BJ (cell line): ENCODE measurements at regions not wholly inside any gene's neighbourhood (a gene's known extent, or its start where the extent isn't known, plus 50 kb on each side); places are given as distances from the start of the nearest gene placed in this dataset.

ENCODE experiments used
- CTCF ChIA-PET: fragments of 350-600 bp; formaldehyde crosslinking; extraction: SDS; loops from one replicate; lab custom pipeline; 2021; ENCODE audit warnings: antibody characterized with exemption, inconsistent platforms; lab: Yijun Ruan, JAX
- POLR2A ChIA-PET: fragments of 300-600 bp; sonication (Branson Sonifier 250); formaldehyde crosslinking; extraction: SDS; loops from one replicate; lab custom pipeline; 2021; ENCODE audit warnings: antibody characterized with exemption; lab: Charles Lee
- DNase-seq: peaks from one replicate; pipeline ENCODE4 v3.0.0-alpha.2; 2011; ENCODE audit warnings: low read depth
- H3K27me3 ChIP-seq: 2 replicates; pipeline ENCODE4 v1.6.0; 2011; ENCODE audit warnings: low read length; ENCODE audit not compliant: control insufficient read depth, insufficient read depth
- H3K36me3 ChIP-seq: 2 replicates; pipeline ENCODE4 v1.5.1; 2011; ENCODE audit warnings: low read length; ENCODE audit not compliant: control insufficient read depth, insufficient read depth
- H3K4me3 ChIP-seq: 2 replicates; pipeline ENCODE4 v1.5.1; 2011; ENCODE audit warnings: low read depth, mild to moderate bottlenecking, control low read depth, low read length
- CTCF ChIP-seq: IDR thresholded peaks from 2 replicates; pipeline ENCODE4 v1.5.1; 2011; ENCODE audit warnings: low read depth, mild to moderate bottlenecking, control low read depth, inconsistent platforms, low read length, moderate library complexity; ENCODE audit not compliant: insufficient read depth

- H3K27me3 ChIP-seq, result no peaks in the 10 kb centered on the region
- no peak for TF ChIP-seq CTCF
- ChIA-PET POLR2A (no interaction called here), CTCF (interaction anchor here (1.1 kb wide), 1 partner anchor 8 kb away, joined by 3 read pairs; no protein-coding TSS in a partner anchor)
- no peak overlapping the region for H3K4me3 ChIP-seq
- no peaks in the 10 kb centered on the region for H3K36me3 ChIP-seq
- no peak for DNase-seq
Observed at GRCh38 chr6:15058200-15059061, 187.4 kb upstream of the JARID2 start.

DNA sequence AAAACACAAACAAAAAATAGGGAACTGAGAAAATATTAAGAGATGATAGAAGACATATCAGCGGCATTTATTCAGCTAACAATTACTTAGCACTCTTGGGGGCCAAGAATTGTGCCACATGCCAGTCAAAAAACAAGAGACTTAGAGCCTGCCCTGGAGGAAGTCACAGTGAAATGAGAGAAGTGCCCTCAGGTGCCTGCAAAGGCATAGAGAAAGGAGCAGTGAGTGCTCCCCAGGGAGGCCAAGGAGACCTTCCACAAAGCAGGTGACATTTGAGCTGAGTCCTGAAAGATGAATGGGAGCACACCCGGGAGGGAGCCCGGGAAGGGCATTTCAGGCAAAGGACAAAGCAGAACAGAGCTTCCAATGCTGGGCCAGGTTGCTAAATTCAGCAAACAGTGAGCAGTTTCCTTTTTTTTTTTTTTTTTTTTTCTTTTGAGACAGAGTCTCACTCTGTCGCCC is 184.7 kb upstream of the JARID2 start:
- ChIA-PET POLR2A (no interaction called here), CTCF (no interaction called here)
- no peak for DNase-seq
- no peaks in the 10 kb centered on the region for H3K27me3 ChIP-seq
- TF ChIP-seq CTCF, result no peak
- H3K36me3 ChIP-seq, result no peaks in the 10 kb centered on the region
- H3K4me3 ChIP-seq, result no peak overlapping the region

DNA sequence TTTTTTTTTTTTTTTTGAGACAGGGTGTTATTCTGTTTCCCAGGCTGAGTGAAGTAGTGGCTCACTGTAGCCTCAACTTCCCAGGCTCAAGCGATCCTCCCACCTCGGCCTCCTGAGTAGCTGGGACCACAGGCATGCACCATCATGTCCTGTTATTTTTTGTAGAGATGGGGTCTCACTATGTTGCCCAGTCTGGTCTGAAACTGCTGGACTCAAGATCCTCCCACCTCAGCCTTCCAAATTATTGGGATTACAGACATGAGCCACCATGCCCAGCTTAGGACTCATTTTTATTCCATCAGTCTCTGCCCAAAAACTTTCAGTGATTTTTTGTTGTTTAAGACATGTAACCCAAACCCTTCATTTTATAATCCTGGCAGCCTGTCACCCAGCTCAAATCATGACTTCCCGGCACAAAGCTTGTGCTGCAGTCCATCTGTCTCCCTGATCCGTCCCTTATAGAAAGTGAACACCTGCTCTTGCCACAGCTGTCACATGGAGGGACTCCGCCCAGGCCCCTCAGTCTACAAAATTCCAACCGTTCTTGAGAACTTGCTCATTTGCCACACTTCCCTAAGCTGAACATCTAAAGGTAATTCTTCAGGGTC is 183.9 kb upstream of the JARID2 start:
- ChIA-PET CTCF (interaction anchor here (0.8 to 1.0 kb wide), 2 partner anchors 12 to 852 kb away, joined by 3 read pairs; no protein-coding TSS in a partner anchor), POLR2A (no interaction called here)
- Histone ChIP-seq H3K4me3 (no peak overlapping the region), H3K36me3 (no peaks in the 10 kb centered on the region), H3K27me3 (no peaks in the 10 kb centered on the region)
- no peak for TF ChIP-seq CTCF
- no peak for DNase-seq

DNA sequence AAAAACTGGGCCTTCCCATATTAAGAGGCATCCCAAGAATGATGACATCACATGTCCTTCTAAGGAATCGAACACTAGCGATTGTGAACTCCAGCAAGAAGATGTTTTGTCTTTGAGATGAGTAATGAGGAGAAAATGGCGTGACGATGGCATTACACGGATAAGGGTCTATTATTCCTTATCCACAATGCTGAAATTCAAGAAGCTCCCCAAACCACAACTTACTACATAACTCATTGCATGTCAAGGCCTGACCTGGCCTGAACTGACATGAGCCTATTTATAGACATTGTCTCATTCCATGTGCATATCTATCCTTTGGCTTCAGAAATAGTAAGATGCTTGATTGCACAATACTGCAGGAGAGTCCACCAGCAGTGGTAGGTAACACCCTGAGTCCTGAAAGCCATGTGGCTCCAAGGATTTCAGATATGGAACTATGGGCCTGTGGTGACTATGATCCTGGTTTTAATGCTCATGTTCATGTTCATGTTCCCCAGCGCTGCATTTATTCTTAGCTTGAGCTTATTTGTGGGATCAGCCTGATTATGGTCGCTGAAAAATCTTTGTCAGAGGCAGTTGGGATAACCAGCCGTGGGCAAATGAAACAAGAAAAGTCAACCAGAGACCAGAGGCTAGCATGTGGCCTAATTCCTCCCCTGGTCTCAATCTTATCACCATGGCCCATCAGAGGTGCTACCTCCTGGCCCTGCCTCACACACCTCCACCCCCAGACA is 183.2 kb upstream of the JARID2 start:
- TF ChIP-seq CTCF, result no peak
- CTCF ChIA-PET, result interaction anchor here (0.5 to 1.0 kb wide), 3 partner anchors 13 to 852 kb away, joined by 3 read pairs; no protein-coding TSS in a partner anchor
- POLR2A ChIA-PET, result no interaction called here
- H3K27me3 ChIP-seq, result no peaks in the 10 kb centered on the region
- H3K36me3 ChIP-seq, result no peaks in the 10 kb centered on the region
- no peak overlapping the region for H3K4me3 ChIP-seq
- no peak for DNase-seq
